Immature natural killer cell (primary cell): ENCODE measurements at regions not wholly inside any gene's neighbourhood (a gene's known extent, or its start where the extent isn't known, plus 50 kb on each side); places are given as distances from the start of the nearest gene placed in this dataset.
"Not testable (repeated sequence)": the region's sequence is repeated elsewhere in the genome, so short reads cannot be mapped to it uniquely, and the experiment has no call there.

Source experiments
- DNase-seq, 3 donors: peaks; one replicate each; pipeline ENCODE4 v3.0.0; 2022; ENCODE audit warnings: mixed read lengths in 1 of 3
- H3K27ac Mint-ChIP-seq, 6 donors: one replicate each; pipeline ENCODE4 v1.8.0; 2020; ENCODE audit warnings: mixed read lengths in 6 of 6, mild to moderate bottlenecking in 5 of 6, inconsistent platforms in 4 of 6, moderate library complexity in 3 of 6
- H3K27me3 Mint-ChIP-seq, 3 donors: one replicate each; pipeline ENCODE4 v1.8.0; 2020 to 2021; ENCODE audit warnings: low read depth in 3 of 3, mild to moderate bottlenecking in 3 of 3, mixed read lengths in 3 of 3, moderate library complexity in 3 of 3, inconsistent platforms in 1 of 3
- H3K36me3 Mint-ChIP-seq, 3 donors: one replicate each; pipeline ENCODE4 v1.8.0; 2020; ENCODE audit warnings: mixed read lengths in 3 of 3, inconsistent platforms in 2 of 3, mild to moderate bottlenecking in 2 of 3
- H3K4me1 Mint-ChIP-seq, 2 donors: one replicate each; pipeline ENCODE4 v1.8.0; 2020; ENCODE audit warnings: inconsistent platforms in 2 of 2, mild to moderate bottlenecking in 2 of 2, mixed read lengths in 2 of 2, moderate library complexity in 1 of 2
- H3K4me3 Mint-ChIP-seq, 5 donors: one replicate each; pipeline ENCODE4 v1.8.0; 2020; ENCODE audit warnings: mild to moderate bottlenecking in 5 of 5, mixed read lengths in 5 of 5, inconsistent platforms in 3 of 5, moderate library complexity in 3 of 5
- H3K9me3 Mint-ChIP-seq, 6 donors: one replicate each; pipeline ENCODE4 v1.8.0; 2020; ENCODE audit warnings: mild to moderate bottlenecking in 6 of 6, mixed read lengths in 6 of 6, inconsistent platforms in 4 of 6, moderate library complexity in 3 of 6

DNA sequence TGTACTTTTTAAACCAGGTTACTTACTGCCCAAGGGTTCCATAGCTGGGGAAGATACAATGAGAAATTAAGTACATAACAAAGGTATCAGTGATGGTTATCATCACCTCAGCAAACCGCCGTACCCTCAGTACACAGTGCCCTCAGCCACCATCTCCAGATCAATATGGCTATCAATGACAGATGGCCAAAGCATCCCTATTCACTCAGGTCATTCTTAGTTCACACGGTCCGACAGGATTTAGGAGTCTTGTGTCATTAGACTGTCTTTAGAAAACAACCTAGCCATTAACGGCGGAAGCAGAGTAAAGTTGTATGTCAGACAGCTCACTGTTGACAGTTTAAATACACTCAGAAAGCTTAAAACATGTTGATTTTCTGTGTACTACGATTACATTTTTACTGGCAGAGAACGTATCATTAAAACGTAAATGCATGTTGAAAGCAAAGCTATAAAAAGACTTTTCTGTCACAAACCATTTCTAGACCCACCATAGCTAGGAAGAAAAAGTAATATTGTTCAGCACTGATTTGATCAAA is 106.9 kb downstream of the HOXA1 start:
- Mint-ChIP-seq H3K27ac (no peak overlapping the region), H3K27me3 (peaks cover 3 to 5% (median 5%) of the 10 kb centered on the region in 3 donors), H3K4me1 (no peaks in the 10 kb centered on the region), H3K36me3 (no peaks in the 10 kb centered on the region), H3K4me3 (no peak overlapping the region), H3K9me3 (no peaks in the 10 kb centered on the region)
- no peak for DNase-seq

DNA sequence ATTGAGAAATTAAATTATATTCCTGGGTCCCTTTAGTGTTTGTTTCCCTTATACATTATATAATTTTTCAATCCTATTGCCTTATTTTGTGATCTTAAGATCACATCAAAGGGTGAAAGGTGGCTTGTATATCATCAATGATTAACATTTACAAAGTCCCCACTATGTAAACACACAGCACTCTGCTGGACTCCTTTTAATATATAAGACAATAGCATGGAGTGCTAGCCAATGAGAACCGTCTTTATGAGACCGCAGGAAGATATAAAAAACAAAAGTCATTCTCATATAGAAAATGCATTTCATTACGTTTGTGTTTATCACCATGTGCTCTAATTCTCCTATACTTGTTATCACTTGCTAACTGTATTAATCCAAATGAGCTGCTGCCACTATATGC is 108.5 kb downstream of the HOXA1 start:
- Mint-ChIP-seq H3K9me3 (peaks cover 0 to 2% (median 0%) of the 10 kb centered on the region in 6 donors), H3K4me1 (no peaks in the 10 kb centered on the region), H3K4me3 (no peak overlapping the region), H3K36me3 (no peaks in the 10 kb centered on the region), H3K27ac (no peak overlapping the region), H3K27me3 (peaks cover 2 to 8% (median 5%) of the 10 kb centered on the region in 3 donors)
- DNase-seq: no peak

DNA sequence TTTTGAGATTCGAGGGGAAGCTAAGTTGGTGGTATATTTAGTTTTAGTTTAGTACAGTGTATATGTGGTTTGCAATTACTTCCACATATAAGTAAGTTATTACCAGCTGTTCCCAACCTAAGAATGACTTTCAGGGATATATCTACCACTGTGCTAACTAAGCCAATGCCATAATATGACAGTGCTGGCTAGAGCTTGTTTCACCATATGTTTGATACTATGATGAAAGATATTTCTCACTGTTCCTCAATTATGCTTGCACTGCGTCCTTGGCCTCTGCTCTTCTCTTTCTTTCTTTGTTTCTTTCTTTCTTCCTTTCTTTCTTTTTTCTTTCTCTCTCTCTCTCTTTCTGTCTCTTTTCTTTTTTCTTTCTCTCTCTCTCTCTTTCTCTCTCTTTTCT is 113.8 kb upstream of the SKAP2 start:
- no peak for DNase-seq
- Mint-ChIP-seq H3K4me1 (no peaks in the 10 kb centered on the region), H3K27ac (no peak overlapping the region), H3K9me3 (peaks cover 0 to 2% (median 0%) of the 10 kb centered on the region in 6 donors), H3K27me3 (peaks cover 5 to 11% (median 5%) of the 10 kb centered on the region in 3 donors), H3K36me3 (no peaks in the 10 kb centered on the region), H3K4me3 (no peak overlapping the region)

DNA sequence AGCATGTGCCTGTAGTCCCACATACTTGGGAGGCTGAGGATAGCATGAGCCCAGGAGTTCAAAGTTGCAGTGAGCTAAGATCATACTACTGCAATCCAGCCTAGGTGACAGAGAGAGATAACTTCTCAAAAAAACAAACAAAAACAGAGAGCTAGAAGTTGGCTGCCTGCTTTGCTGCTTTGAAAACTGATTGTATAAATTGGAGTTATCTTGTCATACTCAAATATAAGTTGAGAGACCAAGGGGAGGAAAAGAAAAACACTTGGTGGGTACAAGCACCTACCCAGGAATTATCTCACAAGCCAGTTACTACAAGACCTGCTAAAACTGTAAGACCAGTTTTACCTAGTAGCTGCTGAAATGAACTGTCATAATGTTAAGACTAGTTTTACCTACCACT is 112.5 kb upstream of the SKAP2 start:
- Mint-ChIP-seq H3K4me3 (no peak overlapping the region), H3K9me3 (peaks cover 8 to 15% (median 11%) of the 10 kb centered on the region in 6 donors), H3K36me3 (peaks cover 0 to 4% (median 3%) of the 10 kb centered on the region in 3 donors), H3K27me3 (peaks cover 5 to 8% (median 6%) of the 10 kb centered on the region in 3 donors), H3K4me1 (no peaks in the 10 kb centered on the region), H3K27ac (no peak overlapping the region)
- no peak for DNase-seq

DNA sequence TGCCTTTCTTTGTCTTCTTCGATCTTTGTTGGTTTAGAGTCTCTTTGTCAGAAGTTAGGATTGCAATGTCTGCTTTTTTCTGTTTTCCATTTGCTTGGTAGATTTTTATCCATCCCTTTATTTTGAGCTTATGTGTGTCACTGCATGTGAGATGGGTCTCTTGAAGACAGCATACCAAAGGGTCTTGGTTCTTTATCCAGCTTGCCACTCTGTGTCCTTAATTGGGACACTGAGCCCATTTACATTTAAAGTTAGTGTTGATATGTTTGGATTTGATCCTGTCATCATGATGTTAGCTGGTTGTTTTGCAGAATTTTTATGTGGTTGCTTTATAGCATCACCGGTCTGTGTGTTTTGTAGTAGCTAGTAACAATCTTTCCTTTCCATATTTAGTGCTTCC is 107.5 kb upstream of the SKAP2 start:
- H3K27ac Mint-ChIP-seq, H3K4me3 Mint-ChIP-seq, H3K36me3 Mint-ChIP-seq, DNase-seq, H3K4me1 Mint-ChIP-seq: not testable (repeated sequence)
- Mint-ChIP-seq H3K27me3 (peaks cover 2 to 16% (median 7%) of the 10 kb centered on the region in 3 donors), H3K9me3 (peaks cover 16 to 29% (median 19%) of the 10 kb centered on the region in 6 donors)

DNA sequence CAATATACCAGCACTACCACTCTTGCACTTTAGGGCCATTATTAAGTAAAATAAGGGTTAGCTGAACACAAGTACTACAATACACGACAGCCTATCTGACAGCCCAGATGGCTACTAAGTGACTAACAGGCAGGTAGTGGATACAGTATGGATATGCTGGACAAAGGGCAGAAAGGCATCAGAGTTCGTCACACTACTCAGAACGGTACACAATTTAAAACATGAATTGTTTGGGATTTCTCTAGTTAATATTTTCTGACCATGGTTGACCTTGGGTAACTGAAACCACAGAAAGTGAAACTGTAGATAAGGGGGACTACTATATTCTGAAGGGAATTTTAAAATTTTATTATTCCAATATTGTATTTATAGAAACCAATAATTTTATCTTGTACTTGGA is 101.3 kb upstream of the SKAP2 start:
- Mint-ChIP-seq H3K36me3 (no peaks in the 10 kb centered on the region), H3K4me3 (no peak overlapping the region), H3K9me3 (peaks cover 0 to 3% (median 2%) of the 10 kb centered on the region in 6 donors), H3K27me3 (peaks cover 0 to 15% (median 6%) of the 10 kb centered on the region in 3 donors), H3K27ac (no peak overlapping the region), H3K4me1 (no peaks in the 10 kb centered on the region)
- DNase-seq: no peak

DNA sequence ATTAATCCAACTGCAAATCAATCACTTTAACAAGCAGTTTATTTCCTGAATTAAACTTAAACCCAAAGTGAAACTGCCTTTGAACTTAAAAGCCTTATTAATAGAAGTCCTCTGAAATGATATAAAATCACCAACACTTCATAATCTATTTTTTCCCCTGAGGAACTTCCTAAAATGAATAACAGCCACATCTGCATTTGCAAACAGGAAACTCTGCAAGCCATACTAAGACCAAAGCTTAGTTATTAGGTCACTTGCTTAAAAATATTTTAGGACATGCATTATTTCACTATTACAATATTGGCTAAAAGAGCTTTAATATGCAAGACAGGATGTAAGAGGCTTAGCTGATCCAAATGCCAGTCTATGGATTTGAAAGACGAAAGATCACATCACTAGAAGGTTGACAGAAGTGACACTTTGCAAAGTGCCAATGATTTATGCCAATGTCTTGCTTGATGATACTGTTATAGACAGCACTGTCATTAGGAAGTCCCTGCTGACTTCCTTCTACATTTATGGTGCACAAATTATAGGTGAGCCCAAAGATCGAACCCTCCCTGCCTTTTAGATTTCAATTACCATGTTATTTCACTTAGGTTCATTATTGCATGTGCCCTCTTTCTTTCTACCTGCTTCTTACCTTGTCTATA is 99.9 kb upstream of the SKAP2 start:
- Mint-ChIP-seq H3K4me1 (no peaks in the 10 kb centered on the region), H3K4me3 (no peak overlapping the region), H3K27ac (no peak overlapping the region), H3K9me3 (no peaks in the 10 kb centered on the region), H3K27me3 (peaks cover 0 to 9% (median 6%) of the 10 kb centered on the region in 3 donors), H3K36me3 (no peaks in the 10 kb centered on the region)
- no peak for DNase-seq

DNA sequence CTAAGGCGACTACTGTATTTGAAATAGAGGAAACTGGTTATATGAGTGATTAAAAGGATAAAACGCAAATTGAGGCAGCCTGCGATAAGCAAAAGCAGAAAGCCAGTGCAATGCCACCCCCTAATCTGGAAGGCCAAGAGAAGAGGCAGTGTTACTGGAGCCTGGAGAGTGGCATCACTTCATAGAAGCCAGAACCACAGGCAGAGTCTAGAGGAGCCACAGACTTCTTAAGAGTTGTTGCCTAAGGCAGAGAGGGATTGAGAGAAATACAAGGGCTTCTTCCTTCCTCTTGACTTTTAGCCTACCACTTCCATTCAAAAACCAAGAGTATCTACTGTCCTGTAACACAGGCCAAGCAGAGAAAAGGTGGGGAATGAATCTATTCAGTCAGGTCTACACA is 94.9 kb upstream of the SKAP2 start:
- H3K9me3 Mint-ChIP-seq: no peaks in the 10 kb centered on the region
- peaks cover 2 to 16% (median 5%) of the 10 kb centered on the region in 3 donors for H3K27me3 Mint-ChIP-seq
- no peaks in the 10 kb centered on the region for H3K36me3 Mint-ChIP-seq
- no peak overlapping the region for H3K4me3 Mint-ChIP-seq
- H3K4me1 Mint-ChIP-seq: no peaks in the 10 kb centered on the region
- no peak for DNase-seq
- H3K27ac Mint-ChIP-seq: no peak overlapping the region

DNA sequence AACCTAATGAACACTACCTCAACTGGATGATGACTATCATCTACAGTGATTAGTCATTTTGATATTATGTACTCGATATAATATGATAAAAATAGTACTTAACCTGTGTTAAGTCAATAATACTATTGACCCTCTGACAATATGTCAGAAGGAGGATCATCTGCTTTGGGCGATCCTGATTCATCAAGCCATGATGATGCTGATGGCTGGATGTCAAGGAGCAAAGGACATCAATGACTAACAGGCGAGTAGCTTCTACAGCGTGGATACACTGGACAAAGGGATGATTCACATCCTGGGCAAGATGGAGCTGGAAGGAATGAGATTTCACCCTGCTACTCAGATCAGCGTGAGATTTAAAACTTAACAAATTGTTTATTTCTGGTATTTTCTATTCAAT is 94.4 kb upstream of the SKAP2 start:
- H3K9me3 Mint-ChIP-seq: no peaks in the 10 kb centered on the region
- H3K27me3 Mint-ChIP-seq: peaks cover 2 to 16% (median 3%) of the 10 kb centered on the region in 3 donors
- H3K27ac Mint-ChIP-seq: no peak overlapping the region
- no peak overlapping the region for H3K4me3 Mint-ChIP-seq
- H3K36me3 Mint-ChIP-seq: no peaks in the 10 kb centered on the region
- no peaks in the 10 kb centered on the region for H3K4me1 Mint-ChIP-seq
- no peak for DNase-seq

DNA sequence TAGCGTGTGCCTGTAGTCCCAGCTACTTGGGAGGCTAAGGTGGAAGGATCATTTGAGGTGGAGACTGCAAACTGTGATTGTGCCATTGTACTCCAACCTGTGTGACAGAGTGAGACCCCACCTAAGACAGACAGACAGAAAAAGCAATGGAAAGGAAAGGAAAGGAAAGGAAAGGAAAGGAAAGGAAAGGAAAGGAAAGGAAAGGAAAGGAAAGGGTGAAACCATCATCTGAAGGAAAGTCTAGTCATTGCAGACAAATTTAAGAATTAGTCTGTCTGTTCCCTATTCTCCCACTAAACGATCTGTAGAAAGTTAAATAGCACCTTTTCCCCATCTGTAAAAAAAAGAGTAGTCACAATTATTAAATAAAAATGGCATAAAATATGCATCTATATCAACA is 91.1 kb upstream of the SKAP2 start:
- Mint-ChIP-seq H3K36me3 (no peaks in the 10 kb centered on the region), H3K27me3 (peaks cover 2 to 20% (median 3%) of the 10 kb centered on the region in 3 donors), H3K4me3 (no peak overlapping the region), H3K4me1 (no peaks in the 10 kb centered on the region), H3K27ac (no peak overlapping the region), H3K9me3 (no peaks in the 10 kb centered on the region)
- no peak for DNase-seq

DNA sequence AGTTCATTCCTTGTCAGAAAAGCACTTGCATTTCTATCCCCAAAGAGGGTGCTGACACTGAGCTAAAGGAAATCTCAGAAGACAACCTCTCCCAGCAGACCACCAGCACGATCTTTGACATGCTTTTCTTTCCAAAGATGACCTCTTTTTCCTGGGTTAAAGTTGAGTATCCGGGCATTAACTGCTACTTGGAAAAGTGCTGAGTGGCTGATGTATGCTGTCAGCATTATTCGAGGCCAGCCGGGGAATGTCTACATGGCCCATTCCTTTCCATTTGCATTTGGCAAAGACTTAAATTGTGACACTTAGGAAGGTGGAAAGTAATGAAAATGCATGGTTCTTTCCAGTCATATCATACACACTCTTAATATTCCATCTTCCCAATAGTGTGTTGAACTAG is 90.6 kb upstream of the SKAP2 start:
- Mint-ChIP-seq H3K27ac (no peak overlapping the region), H3K36me3 (no peaks in the 10 kb centered on the region), H3K4me1 (no peaks in the 10 kb centered on the region), H3K27me3 (peaks cover 2 to 20% (median 3%) of the 10 kb centered on the region in 3 donors), H3K9me3 (no peaks in the 10 kb centered on the region), H3K4me3 (no peak overlapping the region)
- no peak for DNase-seq

DNA sequence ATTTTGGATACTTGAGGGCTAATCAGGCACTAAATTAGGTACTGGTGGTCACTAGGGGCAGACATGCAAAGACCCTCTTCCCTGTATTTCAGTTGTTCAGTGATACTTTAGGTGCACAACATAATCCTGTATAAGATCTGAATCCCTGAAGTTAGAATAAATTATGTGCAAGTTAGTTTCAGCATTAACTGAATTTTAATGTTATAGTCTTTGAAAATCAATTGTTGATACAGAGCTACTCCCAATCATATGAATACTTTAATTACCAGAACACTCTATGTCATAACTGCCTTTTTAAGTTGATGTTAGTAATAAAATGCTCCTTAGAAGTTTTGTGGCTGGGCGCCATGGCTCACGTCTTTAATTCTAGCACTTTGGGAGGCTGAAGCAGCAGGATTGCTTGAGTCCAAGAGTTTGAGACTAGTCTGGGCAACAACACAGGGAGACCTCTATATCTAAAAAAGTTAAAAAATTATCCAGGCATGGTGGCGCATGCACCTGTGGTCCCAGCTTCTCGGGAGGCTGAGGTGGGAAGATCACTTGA is 87.1 kb upstream of the SKAP2 start:
- no peak for DNase-seq
- H3K4me3 Mint-ChIP-seq: no peak overlapping the region
- H3K27ac Mint-ChIP-seq: no peak overlapping the region
- H3K27me3 Mint-ChIP-seq: peaks cover 0 to 16% (median 2%) of the 10 kb centered on the region in 3 donors
- no peaks in the 10 kb centered on the region for H3K4me1 Mint-ChIP-seq
- no peaks in the 10 kb centered on the region for H3K9me3 Mint-ChIP-seq
- no peaks in the 10 kb centered on the region for H3K36me3 Mint-ChIP-seq

DNA sequence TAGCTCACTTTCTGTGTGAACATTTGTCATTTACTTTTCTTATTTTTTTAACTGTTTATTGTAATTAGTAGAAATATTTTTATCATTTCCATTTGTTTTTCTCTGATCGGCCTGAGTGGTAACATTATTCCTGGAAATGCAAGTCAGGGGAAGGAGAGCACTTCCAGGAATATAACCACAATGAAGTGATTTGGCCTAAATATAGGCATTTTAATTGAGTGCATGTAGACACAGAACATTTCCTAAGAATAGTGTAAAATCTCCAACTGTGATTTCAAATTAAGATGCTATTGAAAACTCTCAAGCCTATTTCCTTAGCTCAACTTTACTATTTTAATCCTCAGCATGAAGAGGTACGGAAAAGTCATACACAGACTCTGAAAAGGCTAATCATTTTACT is 86.5 kb upstream of the SKAP2 start:
- peaks cover 3 to 16% (median 4%) of the 10 kb centered on the region in 3 donors for H3K27me3 Mint-ChIP-seq
- DNase-seq: no peak
- no peak overlapping the region for H3K27ac Mint-ChIP-seq
- H3K4me3 Mint-ChIP-seq: no peak overlapping the region
- no peaks in the 10 kb centered on the region for H3K9me3 Mint-ChIP-seq
- H3K4me1 Mint-ChIP-seq: no peaks in the 10 kb centered on the region
- H3K36me3 Mint-ChIP-seq: no peaks in the 10 kb centered on the region

DNA sequence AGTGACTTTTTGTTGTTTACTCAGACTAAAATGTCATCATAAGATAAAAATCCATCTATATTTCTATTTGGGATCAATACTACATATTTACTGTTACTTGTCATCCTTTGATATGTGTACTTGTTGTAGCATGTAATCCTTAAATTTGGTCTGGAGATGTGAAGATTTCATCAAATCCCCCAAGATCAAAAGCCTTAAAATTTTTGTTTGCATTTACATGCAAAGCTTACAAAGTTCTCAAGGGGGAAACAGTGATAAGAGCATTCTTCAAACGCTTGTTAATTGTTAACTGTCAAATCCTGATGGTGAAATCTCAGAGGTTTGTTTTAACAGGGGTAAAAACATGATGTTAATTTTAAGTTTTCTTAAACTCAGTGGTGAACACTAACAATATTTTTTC is 84.9 kb upstream of the SKAP2 start:
- Mint-ChIP-seq H3K27ac (no peak overlapping the region), H3K9me3 (no peaks in the 10 kb centered on the region), H3K27me3 (peaks cover 2 to 8% (median 4%) of the 10 kb centered on the region in 3 donors), H3K4me3 (no peak overlapping the region), H3K36me3 (no peaks in the 10 kb centered on the region), H3K4me1 (no peaks in the 10 kb centered on the region)
- no peak for DNase-seq
